ENCODE measurements at regions not wholly inside any gene's neighbourhood (a gene's known extent, or its start where the extent isn't known, plus 50 kb on each side); places are given as distances from the start of the nearest gene placed in this dataset.

- no peak for TF ChIP-seq ZNF274 (IDR thresholded peaks at IDR 0.05; ENCODE audit: low read depth, low read length)
- TF ChIP-seq YY1 (IDR thresholded peaks at IDR 0.05; ENCODE audit: insufficient read depth, insufficient read length) = no peak
- TF ChIP-seq SUZ12 (IDR thresholded peaks at IDR 0.05; ENCODE audit: extremely low read depth, insufficient read depth, insufficient read length) = no peak
Measured at GRCh38 chr7:45404622-45405021, 169.5 kb upstream of the ADCY1 start.
